H1 (cell line): ENCODE measurements at regions not wholly inside any gene's neighbourhood (a gene's known extent, or its start where the extent isn't known, plus 50 kb on each side); places are given as distances from the start of the nearest gene placed in this dataset.
"Not testable (repeated sequence)": the region's sequence is repeated elsewhere in the genome, so short reads cannot be mapped to it uniquely, and the experiment has no call there.

Experiments used
- CTCF ChIA-PET: fragments of 300-600 bp; sonication (Branson Sonifier 250); formaldehyde crosslinking; loops from one replicate; lab custom pipeline; 2021; ENCODE audit not compliant: partially characterized antibody; lab: Charles Lee
- POLR2A ChIA-PET: fragments of 300-600 bp; sonication (Branson Sonifier 250); formaldehyde crosslinking; loops from one replicate; lab custom pipeline; 2021; ENCODE audit warnings: inconsistent platforms; ENCODE audit not compliant: partially characterized antibody; lab: Charles Lee
- DNase-seq, 2 experiments: peaks; one replicate each; pipeline versions ENCODE4 v3.0.0 to v3.0.0-alpha.2; 2010 to 2022; ENCODE audit warnings: low spot score in 2 of 2, low read depth in 1 of 2, mixed read lengths in 1 of 2
- FAIRE-seq: peaks from 2 replicates; lab custom pipeline; 2011; peaks lifted over from hg19 to GRCh38; lab: Jason Lieb, UNC
- H2AFZ ChIP-seq: 2 replicates; pipeline ENCODE4 v1.8.1; 2012; ENCODE audit warnings: low read length, inconsistent platforms
- H2AK5ac ChIP-seq: 2 replicates; pipeline ENCODE4 v1.6.1; 2013; ENCODE audit warnings: low read depth, low read length
- H2BK120ac ChIP-seq: replicated peaks from 2 replicates; pipeline ENCODE3; 2013; ENCODE audit warnings: low read depth, low read length, inconsistent platforms
- H2BK12ac ChIP-seq: 2 replicates; pipeline ENCODE4 v1.6.1; 2013; ENCODE audit warnings: low read depth, low read length
- H2BK15ac ChIP-seq: 2 replicates; pipeline ENCODE4 v1.6.1; 2013; ENCODE audit warnings: low read length
- H2BK20ac ChIP-seq: 2 replicates; pipeline ENCODE4 v1.6.1; 2013; ENCODE audit warnings: low read length
- H2BK5ac ChIP-seq: 2 replicates; pipeline ENCODE4 v1.6.1; 2013; ENCODE audit warnings: low read depth, low read length
- H3K14ac ChIP-seq: 2 replicates; pipeline ENCODE4 v1.6.1; 2013; ENCODE audit warnings: inconsistent platforms; ENCODE audit not compliant: insufficient read length
- H3K18ac ChIP-seq: 2 replicates; pipeline ENCODE4 v1.6.1; 2013; ENCODE audit warnings: low read length; ENCODE audit errors: extremely low read depth
- H3K23ac ChIP-seq: 2 replicates; pipeline ENCODE4 v1.6.1; 2013; ENCODE audit warnings: inconsistent platforms; ENCODE audit not compliant: insufficient read length
- H3K23me2 ChIP-seq: 2 replicates; pipeline ENCODE4 v1.6.1; 2013; ENCODE audit warnings: low read depth, low read length
- H3K27ac ChIP-seq: 2 replicates; pipeline ENCODE4 v1.6.1; 2011; ENCODE audit warnings: low read depth, low read length, inconsistent platforms
- H3K27me3 ChIP-seq, 4 experiments: replicated peaks in 1 of 4; 1 replicate in 1 of 4; 2 replicates in 3 of 4; pipeline versions ENCODE4 v1.6.1 to v1.8.1; 2011 to 2013; ENCODE audit warnings: low read length in 3 of 4, mild to moderate bottlenecking in 3 of 4, inconsistent platforms in 2 of 4, mixed read lengths in 2 of 4, moderate library complexity in 1 of 4; ENCODE audit not compliant: control insufficient read depth in 3 of 4, insufficient read depth in 3 of 4; ENCODE audit errors: extremely low read depth in 1 of 4
- H3K36me3 ChIP-seq, 4 experiments: 2 replicates each; pipeline versions ENCODE4 v1.6.1 to v1.8.1; 2011 to 2013; ENCODE audit warnings: mild to moderate bottlenecking in 4 of 4, low read length in 3 of 4, moderate library complexity in 2 of 4, control low read depth in 1 of 4, inconsistent platforms in 1 of 4; ENCODE audit not compliant: insufficient read depth in 4 of 4, control insufficient read depth in 2 of 4
- H3K4ac ChIP-seq: replicated peaks from 2 replicates; pipeline ENCODE3; 2013; ENCODE audit warnings: low read length, low read depth, mixed read lengths, inconsistent platforms; ENCODE audit not compliant: insufficient read length
- H3K4me1 ChIP-seq, 4 experiments: replicated peaks in 1 of 4; 1 replicate in 1 of 4; 2 replicates in 3 of 4; pipeline versions ENCODE4 v1.6.1 to v1.8.1; 2011 to 2013; ENCODE audit warnings: low read length in 3 of 4, inconsistent platforms in 2 of 4, mixed read lengths in 1 of 4; ENCODE audit not compliant: insufficient read depth in 4 of 4, control insufficient read depth in 3 of 4
- H3K4me2 ChIP-seq, 2 experiments: 2 replicates each; pipeline versions ENCODE4 v1.6.1 to v1.8.1; 2011 to 2013; ENCODE audit warnings: low read depth in 2 of 2, low read length in 2 of 2, control low read depth in 1 of 2, inconsistent platforms in 1 of 2, mild to moderate bottlenecking in 1 of 2; ENCODE audit not compliant: insufficient read depth in 1 of 2
- H3K4me3 ChIP-seq, 4 experiments: fragments of 200-600, 300-600 bp in 1 of 4; sonication (generic), shearing (Covaris generic), sonication (Bioruptor Twin) in 1 of 4; 2 replicates each; pipeline versions ENCODE4 v1.5.1 to v1.8.1; 2011 to 2016; ENCODE audit warnings: low read length in 4 of 4, low read depth in 3 of 4, control low read depth in 2 of 4, inconsistent platforms in 2 of 4, mild to moderate bottlenecking in 2 of 4, mixed read lengths in 1 of 4, moderate library complexity in 1 of 4; ENCODE audit not compliant: insufficient read depth in 2 of 4; ENCODE audit errors: extremely low read depth in 1 of 4
- H3K56ac ChIP-seq: replicated peaks from 2 replicates; pipeline ENCODE3; 2013; ENCODE audit warnings: low read depth, mild to moderate bottlenecking, mixed read lengths, low read length, inconsistent platforms; ENCODE audit not compliant: insufficient read length
- H3K79me1 ChIP-seq: 2 replicates; pipeline ENCODE4 v1.6.1; 2013; ENCODE audit warnings: low read depth, low read length, control low read depth
- H3K79me2 ChIP-seq, 2 experiments: 2 replicates each; pipeline versions ENCODE4 v1.6.1 to v1.8.1; 2012 to 2013; ENCODE audit warnings: low read length in 2 of 2, mild to moderate bottlenecking in 2 of 2, inconsistent platforms in 1 of 2; ENCODE audit not compliant: insufficient read depth in 2 of 2, control insufficient read depth in 1 of 2
- H3K9ac ChIP-seq, 4 experiments: replicated peaks in 1 of 4; 1 replicate in 1 of 4; 2 replicates in 3 of 4; pipeline versions ENCODE4 v1.6.1 to v1.8.1; 2011 to 2013; ENCODE audit warnings: low read depth in 3 of 4, low read length in 3 of 4, control low read depth in 2 of 4, mild to moderate bottlenecking in 2 of 4, moderate library complexity in 2 of 4, inconsistent platforms in 1 of 4; ENCODE audit errors: extremely low read depth in 1 of 4
- H3K9me3 ChIP-seq, 2 experiments: 2 replicates each; pipeline versions ENCODE4 v1.6.1 to v1.8.1; 2012 to 2013; ENCODE audit warnings: mild to moderate bottlenecking in 2 of 2, moderate library complexity in 2 of 2, control low read depth in 1 of 2, inconsistent platforms in 1 of 2, low read depth in 1 of 2, low read length in 1 of 2, mixed read lengths in 1 of 2; ENCODE audit not compliant: insufficient read depth in 2 of 2
- H4K20me1 ChIP-seq, 2 experiments: replicated peaks in 1 of 2; 2 replicates each; pipeline versions ENCODE3 to v1.8.1; 2011 to 2013; ENCODE audit warnings: inconsistent platforms in 2 of 2, low read length in 2 of 2, mild to moderate bottlenecking in 1 of 2; ENCODE audit not compliant: insufficient read depth in 2 of 2, control insufficient read depth in 1 of 2
- H4K5ac ChIP-seq: 2 replicates; pipeline ENCODE4 v1.6.1; 2013; ENCODE audit warnings: low read length, low read depth, mixed read lengths, inconsistent platforms; ENCODE audit not compliant: insufficient read length
- H4K8ac ChIP-seq: 2 replicates; pipeline ENCODE4 v1.8.0; 2013; ENCODE audit warnings: mild to moderate bottlenecking, moderate library complexity, low read length, inconsistent platforms; ENCODE audit not compliant: insufficient read depth; ENCODE audit errors: extremely low read depth
- H4K91ac ChIP-seq: replicated peaks from 2 replicates; pipeline ENCODE3; 2013; ENCODE audit warnings: low read length, mixed read lengths, inconsistent platforms; ENCODE audit not compliant: insufficient read length
- MAX ChIP-seq: IDR thresholded peaks from 2 replicates; pipeline ENCODE4 v1.6.1; 2012; ENCODE audit warnings: inconsistent platforms
- RBBP5 ChIP-seq: IDR thresholded peaks from 2 replicates; pipeline ENCODE4 v1.7.1; 2012; ENCODE audit warnings: low read depth, mild to moderate bottlenecking, inconsistent platforms, low read length, moderate library complexity, borderline replicate concordance
- WGBS, 2 experiments: shearing (Covaris generic) in 1 of 2; methylation state at CpG; one replicate each; pipeline versions ENCODE4 v1.1.6 to v1.1.7; 2013 to 2015; ENCODE audit warnings: low lambda C conversion rate in 2 of 2, mixed read lengths in 2 of 2, inconsistent platforms in 1 of 2, low coverage in 1 of 2, missing lambda C conversion rate in 1 of 2; ENCODE audit not compliant: insufficient replicate concordance in 2 of 2, insufficient coverage in 1 of 2, insufficient read length in 1 of 2; ENCODE audit errors: extremely low coverage in 1 of 2, missing lambda C conversion rate in 1 of 2; 5-methylcytosine and 5-hydroxymethylcytosine counted together

GRCh38 chr9:38518826-38519225 is 94.6 kb upstream of the IGFBPL1 start (continued):
- TF ChIP-seq MAX = no peak
- no peak for TF ChIP-seq RBBP5

- H4K5ac ChIP-seq, H3K79me2 ChIP-seq, H3K4me2 ChIP-seq, H3K56ac ChIP-seq, H3K23me2 ChIP-seq, H2BK12ac ChIP-seq, H3K4ac ChIP-seq, H3K9me3 ChIP-seq, POLR2A ChIA-PET, H2AK5ac ChIP-seq, H4K8ac ChIP-seq, H4K91ac ChIP-seq, H3K4me3 ChIP-seq, H3K18ac ChIP-seq, H4K20me1 ChIP-seq, H2BK120ac ChIP-seq, H3K79me1 ChIP-seq, H2BK20ac ChIP-seq, DNase-seq, H3K27me3 ChIP-seq, H3K9ac ChIP-seq, CTCF ChIA-PET, H3K36me3 ChIP-seq, H3K27ac ChIP-seq, H3K14ac ChIP-seq, H2AFZ ChIP-seq, H2BK15ac ChIP-seq, H3K4me1 ChIP-seq, H2BK5ac ChIP-seq, H3K23ac ChIP-seq: not testable (repeated sequence)
- WGBS, 2 experiments = 83% methylated on average over 3 of the region's 3 CpGs; no CpG with 5 or more reads in 1 of the 2 experiments
- peak; percentile 19 for FAIRE-seq
Measured at GRCh38 chr9:38516273-38516672, 92.0 kb upstream of the IGFBPL1 start.
